ENCODE measurements at regions not wholly inside any gene's neighbourhood (a gene's known extent, or its start where the extent isn't known, plus 50 kb on each side); places are given as distances from the start of the nearest gene placed in this dataset.

DNA sequence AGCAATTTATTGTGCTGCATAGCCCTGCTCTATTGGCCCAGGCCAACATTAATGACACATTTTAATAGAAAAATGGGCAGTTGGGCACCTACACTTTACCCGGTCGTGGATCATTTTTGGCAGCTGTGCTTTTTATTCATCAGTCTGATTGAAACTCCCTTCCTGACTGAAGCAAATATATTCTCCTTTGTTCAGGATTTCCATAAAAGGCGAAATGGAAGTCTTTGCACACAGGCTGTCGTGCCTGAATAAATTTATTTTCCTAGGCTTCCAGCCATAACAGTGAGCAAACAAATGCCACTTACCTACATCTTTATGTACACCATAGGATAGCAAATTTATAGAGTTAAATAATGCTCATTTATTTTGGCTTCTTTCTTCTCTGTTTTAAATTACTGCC lies 480.7 kb upstream of the DCN start:
- peak overlapping the region in 1 of 2 donors; percentile 33 for H3K27ac ChIP-seq
- no peaks in the 10 kb centered on the region for H3K9me3 ChIP-seq
- H3K4me1 ChIP-seq = no peaks in the 10 kb centered on the region
- H3K4me3 ChIP-seq = no peak overlapping the region
- DNase-seq = no peak
- no peaks in the 10 kb centered on the region for H3K27me3 ChIP-seq
- intact Hi-C loops (cut with DNase I; ENCODE audit: low total_unique reads) = no loop called here
- no peaks in the 10 kb centered on the region for H3K36me3 ChIP-seq
- TF ChIP-seq POLR2A (IDR thresholded peaks at IDR 0.05) = no peak
- TF ChIP-seq, protein P1, sequence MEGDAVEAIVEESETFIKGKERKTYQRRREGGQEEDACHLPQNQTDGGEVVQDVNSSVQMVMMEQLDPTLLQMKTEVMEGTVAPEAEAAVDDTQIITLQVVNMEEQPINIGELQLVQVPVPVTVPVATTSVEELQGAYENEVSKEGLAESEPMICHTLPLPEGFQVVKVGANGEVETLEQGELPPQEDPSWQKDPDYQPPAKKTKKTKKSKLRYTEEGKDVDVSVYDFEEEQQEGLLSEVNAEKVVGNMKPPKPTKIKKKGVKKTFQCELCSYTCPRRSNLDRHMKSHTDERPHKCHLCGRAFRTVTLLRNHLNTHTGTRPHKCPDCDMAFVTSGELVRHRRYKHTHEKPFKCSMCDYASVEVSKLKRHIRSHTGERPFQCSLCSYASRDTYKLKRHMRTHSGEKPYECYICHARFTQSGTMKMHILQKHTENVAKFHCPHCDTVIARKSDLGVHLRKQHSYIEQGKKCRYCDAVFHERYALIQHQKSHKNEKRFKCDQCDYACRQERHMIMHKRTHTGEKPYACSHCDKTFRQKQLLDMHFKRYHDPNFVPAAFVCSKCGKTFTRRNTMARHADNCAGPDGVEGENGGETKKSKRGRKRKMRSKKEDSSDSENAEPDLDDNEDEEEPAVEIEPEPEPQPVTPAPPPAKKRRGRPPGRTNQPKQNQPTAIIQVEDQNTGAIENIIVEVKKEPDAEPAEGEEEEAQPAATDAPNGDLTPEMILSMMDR (IDR thresholded peaks at IDR 0.05) = no peak

GRCh38 chr12:91662021-91662420 lies 479.4 kb upstream of the DCN start:
- intact Hi-C loops (cut with DNase I; ENCODE audit: low total_unique reads) = no loop called here

GRCh38 chr12:91657032-91657431 lies 474.4 kb upstream of the DCN start:
- Histone ChIP-seq H3K4me1 (peaks cover 0 to 5% of the 10 kb centered on the region in 2 donors), H3K27ac (peak overlapping the region; percentile 46 to 72), H3K9me3 (no peaks in the 10 kb centered on the region), H3K36me3 (no peaks in the 10 kb centered on the region), H3K4me3 (no peak overlapping the region), H3K27me3 (no peaks in the 10 kb centered on the region)
- no peak for DNase-seq
- no peak for TF ChIP-seq POLR2A (IDR thresholded peaks at IDR 0.05)
- TF ChIP-seq, protein P1 (IDR thresholded peaks at IDR 0.05) = no peak
- intact Hi-C loops (cut with DNase I; ENCODE audit: low total_unique reads) = no loop called here

More at GRCh38 chr12:91662021-91662420, 479.4 kb upstream of the DCN start:
- no peaks in the 10 kb centered on the region for H3K27me3 ChIP-seq
- peaks cover 0 to 5% of the 10 kb centered on the region in 2 donors for H3K4me1 ChIP-seq
- DNase-seq = no peak
- H3K36me3 ChIP-seq = no peaks in the 10 kb centered on the region
- no peak overlapping the region for H3K27ac ChIP-seq
- H3K9me3 ChIP-seq = no peaks in the 10 kb centered on the region
- H3K4me3 ChIP-seq = no peak overlapping the region
- no peak for TF ChIP-seq POLR2A (IDR thresholded peaks at IDR 0.05)
- TF ChIP-seq, protein P1 (IDR thresholded peaks at IDR 0.05) = no peak

GRCh38 chr12:91655966-91656365 lies 473.3 kb upstream of the DCN start:
- Histone ChIP-seq H3K4me3 (no peak overlapping the region), H3K9me3 (no peaks in the 10 kb centered on the region), H3K4me1 (peaks cover 0 to 5% of the 10 kb centered on the region in 2 donors), H3K27me3 (no peaks in the 10 kb centered on the region), H3K27ac (no peak overlapping the region), H3K36me3 (no peaks in the 10 kb centered on the region)
- no peak for DNase-seq
- intact Hi-C loops (cut with DNase I; ENCODE audit: low total_unique reads) = no loop called here
- no peak for TF ChIP-seq POLR2A (IDR thresholded peaks at IDR 0.05)
- TF ChIP-seq, protein P1 (IDR thresholded peaks at IDR 0.05) = no peak

GRCh38 chr12:91654087-91654486 lies 471.5 kb upstream of the DCN start:
- intact Hi-C loops (cut with DNase I; ENCODE audit: low total_unique reads) = no loop called here
- DNase-seq = no peak
- Histone ChIP-seq H3K4me3 (no peak overlapping the region), H3K9me3 (no peaks in the 10 kb centered on the region), H3K27me3 (no peaks in the 10 kb centered on the region), H3K36me3 (no peaks in the 10 kb centered on the region), H3K27ac (no peak overlapping the region), H3K4me1 (peaks cover 0 to 5% of the 10 kb centered on the region in 2 donors)
- TF ChIP-seq, protein P1 (IDR thresholded peaks at IDR 0.05) = no peak
- TF ChIP-seq POLR2A (IDR thresholded peaks at IDR 0.05) = no peak

Data from uterus (tissue), 3 donors.